Heart right ventricle (tissue), 16 donors: ENCODE measurements at regions not wholly inside any gene's neighbourhood (a gene's known extent, or its start where the extent isn't known, plus 50 kb on each side); places are given as distances from the start of the nearest gene placed in this dataset.
"Not testable (repeated sequence)": the region's sequence is repeated elsewhere in the genome, so short reads cannot be mapped to it uniquely, and the experiment has no call there.

ENCODE experiments used
- ATAC-seq, 8 donors: fragments of 200-7000 bp; cut with Tn5 transposase; one replicate each; pipeline ENCODE4 v1.9.1; 2020; ENCODE audit warnings: mild to moderate bottlenecking in 8 of 8, moderate library complexity in 8 of 8, moderate number of reproducible peaks in 1 of 8
- DNase-seq, 2 donors: peaks; one replicate each; pipeline ENCODE4 v3.0.0-alpha.2; 2020
- H3K27ac ChIP-seq, 10 donors: fragments of 200-600 bp; sonication (generic) in 2 of 10; one replicate each; pipeline versions ENCODE4 v1.5.0 to v1.8.0; 2020 to 2022; ENCODE audit warnings: mild to moderate bottlenecking in 3 of 10
- H3K27me3 ChIP-seq, 7 donors: fragments of 200-600 bp; one replicate each; pipeline ENCODE4 v1.8.0; 2021 to 2022; ENCODE audit warnings: mild to moderate bottlenecking in 2 of 7
- H3K36me3 ChIP-seq, 9 donors: fragments of 200-600 bp; sonication (generic) in 1 of 9; one replicate each; pipeline versions ENCODE4 v1.5.0 to v1.8.0; 2020 to 2022; ENCODE audit warnings: mild to moderate bottlenecking in 2 of 9
- H3K4me1 ChIP-seq, 9 donors: fragments of 200-600 bp; sonication (generic) in 1 of 9; one replicate each; pipeline versions ENCODE4 v1.5.0 to v1.8.0; 2020 to 2022; ENCODE audit warnings: mild to moderate bottlenecking in 4 of 9
- H3K4me3 ChIP-seq, 10 donors: fragments of 200-600 bp; sonication (generic) in 2 of 10; one replicate each; pipeline versions ENCODE4 v1.5.0 to v1.8.0; 2020 to 2022; ENCODE audit warnings: mild to moderate bottlenecking in 7 of 10, moderate library complexity in 2 of 10
- H3K9me3 ChIP-seq, 11 donors: fragments of 200-600 bp in 10 of 11; sonication (generic) in 2 of 11; one replicate each; pipeline versions ENCODE4 v1.5.0 to v1.8.0; 2013 to 2022; ENCODE audit warnings: mild to moderate bottlenecking in 2 of 11, control low read depth in 1 of 11, moderate library complexity in 1 of 11
- WGBS, 2 donors: extraction: QIAGEN DNeasy Blood & Tissue Kit; methylation state at CpG; one replicate each; pipeline ENCODE4 v1.1.7; 2013; ENCODE audit warnings: inconsistent platforms in 1 of 2; 5-methylcytosine and 5-hydroxymethylcytosine counted together
- intact Hi-C, 10 donors: fragments of 100-400 bp; cut with DNase I; formaldehyde crosslinking; loops; one replicate each; pipeline versions ENCODE4 v1.11.1 to v1.14.2; 2022
- TF ChIP-seq, protein P1 (sequence below), 9 donors: fragments of 200-600 bp; sonication (generic) in 2 of 9; IDR thresholded peaks; one replicate each; pipeline versions ENCODE4 v1.5.0 to v1.8.0; 2021 to 2022; ENCODE audit warnings: antibody characterized with exemption in 9 of 9, mild to moderate bottlenecking in 5 of 9, moderate library complexity in 1 of 9
- donor health status: Arrhythmogenic right ventricular cardiomyopathy.
- donor health status: ischemic (EF 13 %, LVEDD 7.1; RV severe dilation, severe dysfunction).
- donor health status: healthy with polysubstance abuse.
- donor health status: DM: no; HTN: yes; CAD: no.
- donor health status: DM: no; HTN: no; CAD: no.
- donor health status: ischemic (EF 25% LVEDD 6.9; RV normal size, moderate dysfunction).
- donor health status: ischemic (EF 25% LVEDD 5.7; RV mildly dilated, moderate dysfunction).
- donor health status: healthy.
- donor health status: DM: yes; HTN: yes; CAD: no.
- donor health status: Ischemic cardiomyopathy.
- donor health status: ischemic (EF 35%, LVEDD 5.7; RV mildly dilated, moderate dysfunction).
- donor health status: nonischemic (EF 11% LVEDD 7.7; RV severe dilation, severe dysfunction).
- donor health status: DM: yes; HTN: yes; CAD: no.
- donor health status: PGD.
- donor health status: ischemic (EF 29% LVEDD 5.4; RV normal size, mild dysfunction).
- donor health status: nonischemic (EF 23%, LVEDD 6.1; RV moderate dilation, normal function).

DNA sequence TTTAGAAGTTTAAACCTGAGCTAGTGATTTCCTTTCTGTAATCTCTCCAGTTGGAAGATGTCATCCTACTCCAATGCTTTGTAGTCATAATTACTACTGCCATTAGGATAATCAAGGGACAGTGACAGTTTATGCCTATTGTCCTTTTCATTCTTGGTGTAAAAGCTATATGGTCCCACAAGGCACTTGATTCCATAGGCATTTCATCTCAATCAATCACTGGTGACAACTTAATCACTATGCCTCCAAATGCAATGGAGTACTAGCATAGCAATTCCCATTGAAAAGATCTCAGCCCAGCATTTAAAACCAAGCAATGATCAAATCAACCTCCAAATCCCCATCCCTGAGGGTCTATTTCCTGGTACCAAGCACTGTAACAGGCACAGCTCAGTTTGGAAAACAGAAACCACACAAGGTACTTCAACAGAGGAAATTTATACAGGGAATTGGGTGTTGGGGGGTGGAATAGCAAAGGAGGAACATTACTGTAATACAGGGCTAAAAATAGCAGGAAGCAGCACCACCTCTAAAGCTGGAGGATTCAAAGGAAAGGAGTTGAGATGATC, 51.0 kb downstream of the FHIP2A start:
- Histone ChIP-seq H3K27me3 (peaks cover 0 to 4% (median 0%) of the 10 kb centered on the region in 7 donors), H3K9me3 (no peaks in the 10 kb centered on the region), H3K4me1 (peaks cover 0 to 24% (median 0%) of the 10 kb centered on the region in 9 donors), H3K4me3 (no peak overlapping the region), H3K27ac (no peak overlapping the region), H3K36me3 (no peaks in the 10 kb centered on the region)
- intact Hi-C loops = no loop called here
- no peak for DNase-seq
- ATAC-seq = no peak
- TF ChIP-seq, protein P1, sequence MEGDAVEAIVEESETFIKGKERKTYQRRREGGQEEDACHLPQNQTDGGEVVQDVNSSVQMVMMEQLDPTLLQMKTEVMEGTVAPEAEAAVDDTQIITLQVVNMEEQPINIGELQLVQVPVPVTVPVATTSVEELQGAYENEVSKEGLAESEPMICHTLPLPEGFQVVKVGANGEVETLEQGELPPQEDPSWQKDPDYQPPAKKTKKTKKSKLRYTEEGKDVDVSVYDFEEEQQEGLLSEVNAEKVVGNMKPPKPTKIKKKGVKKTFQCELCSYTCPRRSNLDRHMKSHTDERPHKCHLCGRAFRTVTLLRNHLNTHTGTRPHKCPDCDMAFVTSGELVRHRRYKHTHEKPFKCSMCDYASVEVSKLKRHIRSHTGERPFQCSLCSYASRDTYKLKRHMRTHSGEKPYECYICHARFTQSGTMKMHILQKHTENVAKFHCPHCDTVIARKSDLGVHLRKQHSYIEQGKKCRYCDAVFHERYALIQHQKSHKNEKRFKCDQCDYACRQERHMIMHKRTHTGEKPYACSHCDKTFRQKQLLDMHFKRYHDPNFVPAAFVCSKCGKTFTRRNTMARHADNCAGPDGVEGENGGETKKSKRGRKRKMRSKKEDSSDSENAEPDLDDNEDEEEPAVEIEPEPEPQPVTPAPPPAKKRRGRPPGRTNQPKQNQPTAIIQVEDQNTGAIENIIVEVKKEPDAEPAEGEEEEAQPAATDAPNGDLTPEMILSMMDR (IDR thresholded peaks at IDR 0.05) = no peak

DNA sequence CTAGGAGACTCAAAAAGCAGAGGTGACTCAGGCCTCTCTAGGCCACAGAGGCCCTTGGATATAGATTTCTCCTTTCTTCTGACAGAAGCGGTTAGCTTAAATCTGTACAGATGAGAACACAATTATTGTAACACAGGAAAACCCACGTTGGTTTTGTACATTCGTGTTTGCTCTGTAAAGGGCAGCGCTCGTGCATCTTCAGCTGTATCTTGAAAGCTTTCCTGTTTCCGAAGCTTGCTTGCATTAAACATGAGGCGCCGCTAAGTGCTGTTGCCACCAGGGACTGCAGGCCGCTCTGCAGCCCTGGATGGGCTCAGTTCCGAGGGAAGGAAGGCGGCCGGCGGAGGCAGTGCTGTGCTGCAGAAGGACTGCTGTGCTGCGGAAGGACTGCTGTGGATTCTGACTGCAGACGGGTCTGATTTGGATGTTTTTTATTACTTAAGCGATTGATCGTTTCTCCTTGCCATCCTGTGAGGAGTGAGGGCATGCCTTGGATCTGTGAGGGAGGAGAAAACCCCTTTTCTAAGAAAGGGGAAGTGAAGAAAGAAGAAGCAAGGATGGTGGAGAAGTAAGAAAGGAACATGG, 53.3 kb downstream of the FHIP2A start:
- H3K27ac ChIP-seq = no peak overlapping the region
- no peaks in the 10 kb centered on the region for H3K36me3 ChIP-seq
- peaks cover 0 to 24% (median 0%) of the 10 kb centered on the region in 9 donors for H3K4me1 ChIP-seq
- H3K4me3 ChIP-seq = no peak overlapping the region
- ATAC-seq (peak in 3 of 8 donors; percentile 32 to 66 (median 47)), DNase-seq (peak in 1 of 2 donors; percentile 28)
- H3K27me3 ChIP-seq = peaks cover 0 to 5% (median 0%) of the 10 kb centered on the region in 7 donors
- no peaks in the 10 kb centered on the region for H3K9me3 ChIP-seq
- intact Hi-C loops = loop anchor here in 5 of 10 donors (5.0 kb wide), 1 partner anchor 252 kb away; no protein-coding TSS in a partner anchor
- TF ChIP-seq, protein P1 (IDR thresholded peaks at IDR 0.05) = no peak
- WGBS, 2 donors = 33 to 36% methylated on average over 17 of the region's 17 CpGs

DNA sequence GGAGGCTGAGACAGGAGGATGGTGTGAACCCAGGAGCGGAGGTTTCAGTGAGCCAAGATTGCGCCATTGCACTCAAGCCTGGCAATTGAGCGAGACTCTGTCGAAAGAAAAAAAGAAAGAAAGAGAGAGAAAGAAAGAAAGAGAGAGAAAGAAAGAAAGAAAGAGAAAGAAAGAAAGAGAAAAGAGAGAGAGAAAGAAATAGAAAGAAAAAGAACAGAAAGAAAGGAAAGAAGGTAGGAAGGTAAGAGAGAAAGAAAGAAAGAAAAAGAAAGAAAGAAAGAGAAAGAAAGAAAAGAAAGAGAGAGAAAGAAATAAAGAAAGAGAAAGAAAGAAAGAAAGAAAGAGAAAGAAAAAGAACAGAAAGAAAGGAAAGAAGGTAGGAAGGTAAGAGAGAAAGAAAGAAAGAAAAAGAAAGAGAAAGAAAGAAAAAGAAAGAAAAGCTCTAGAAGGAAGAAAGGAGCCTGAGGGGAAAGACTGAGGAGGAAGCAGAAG, 54.1 kb downstream of the FHIP2A start:
- not testable (repeated sequence) for H3K4me3 ChIP-seq, H3K9me3 ChIP-seq, H3K36me3 ChIP-seq, ATAC-seq, DNase-seq, H3K27me3 ChIP-seq, H3K27ac ChIP-seq
- 98 to 100% methylated on average over 4 of the region's 4 CpGs for WGBS, 2 donors
- intact Hi-C loops = loop anchor here in 7 of 10 donors (2.0 to 5.0 kb wide), 2 partner anchors 252 to 255 kb away; no protein-coding TSS in a partner anchor
- H3K4me1 ChIP-seq = peaks cover 0 to 24% (median 0%) of the 10 kb centered on the region in 9 donors

DNA sequence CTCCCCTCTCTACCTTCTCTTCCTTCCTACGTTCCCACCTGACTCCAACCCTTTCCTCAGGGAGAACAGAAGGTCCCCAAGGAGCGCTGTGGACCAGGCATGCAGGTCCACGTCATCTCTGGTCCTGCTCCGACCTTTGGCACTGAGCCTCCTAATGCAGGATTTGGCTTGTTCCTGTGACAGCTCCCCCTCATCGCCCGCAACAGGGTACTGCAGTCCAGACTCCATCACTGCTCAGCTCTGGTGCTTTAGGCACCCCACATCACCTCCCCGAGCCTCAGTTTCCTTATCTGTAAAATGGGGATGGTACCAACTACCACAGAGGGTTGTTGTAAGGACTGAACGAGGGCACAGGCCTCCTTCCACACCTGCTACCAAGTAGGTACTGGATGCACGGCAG, 54.6 kb downstream of the FHIP2A start:
- peak in 1 of 2 donors; percentile 14 for DNase-seq
- WGBS, 2 donors = 73 to 75% methylated on average over 9 of the region's 9 CpGs
- Histone ChIP-seq H3K27me3 (peaks cover 0 to 5% (median 0%) of the 10 kb centered on the region in 7 donors), H3K27ac (no peak overlapping the region), H3K9me3 (no peaks in the 10 kb centered on the region), H3K4me1 (peaks cover 0 to 24% (median 0%) of the 10 kb centered on the region in 9 donors), H3K4me3 (no peak overlapping the region), H3K36me3 (no peaks in the 10 kb centered on the region)
- intact Hi-C loops = loop anchor here in 7 of 10 donors (2.0 to 5.0 kb wide), 2 partner anchors 251 to 255 kb away; no protein-coding TSS in a partner anchor
- TF ChIP-seq, protein P1 (IDR thresholded peaks at IDR 0.05) = no peak
- ATAC-seq = peak in 6 of 8 donors; percentile 30 to 59 (median 40)
